Renal cortical epithelial cell (primary cell): ENCODE measurements at regions not wholly inside any gene's neighbourhood (a gene's known extent, or its start where the extent isn't known, plus 50 kb on each side); places are given as distances from the start of the nearest gene placed in this dataset.
A peak's percentile ranks its signal among the peaks of the same experiment; 100 is the strongest.
"Not testable (repeated sequence)": the region's sequence is repeated elsewhere in the genome, so short reads cannot be mapped to it uniquely, and the experiment has no call there.

ENCODE experiments used
- DNase-seq: peaks from one replicate; pipeline ENCODE4 v3.0.0-alpha.2; 2011; ENCODE audit warnings: low read depth

GRCh38 chr9:78438211-78438610 lies 141.3 kb downstream of the PSAT1 start:
- DNase-seq, result peak; percentile 9

DNA sequence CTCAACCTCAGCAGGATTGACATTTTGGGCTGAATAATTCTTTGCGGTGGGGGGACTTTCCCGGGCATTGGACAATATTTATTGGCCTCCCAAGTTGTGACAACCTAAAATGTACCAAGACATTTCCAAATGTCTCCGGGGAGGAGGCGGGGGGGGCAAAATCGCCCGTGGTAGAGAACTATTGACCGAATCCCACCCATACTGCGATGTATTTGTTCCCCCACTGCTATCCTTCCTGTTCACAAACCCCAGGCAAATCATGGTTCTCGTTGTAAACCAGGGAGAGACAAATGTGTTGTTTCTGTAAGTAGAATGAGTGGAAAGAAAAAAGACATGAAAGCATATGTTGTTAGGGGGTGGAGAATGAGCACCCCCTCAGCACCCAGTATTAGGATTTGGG lies 141.9 kb downstream of the PSAT1 start:
- DNase-seq, result no peak

DNA sequence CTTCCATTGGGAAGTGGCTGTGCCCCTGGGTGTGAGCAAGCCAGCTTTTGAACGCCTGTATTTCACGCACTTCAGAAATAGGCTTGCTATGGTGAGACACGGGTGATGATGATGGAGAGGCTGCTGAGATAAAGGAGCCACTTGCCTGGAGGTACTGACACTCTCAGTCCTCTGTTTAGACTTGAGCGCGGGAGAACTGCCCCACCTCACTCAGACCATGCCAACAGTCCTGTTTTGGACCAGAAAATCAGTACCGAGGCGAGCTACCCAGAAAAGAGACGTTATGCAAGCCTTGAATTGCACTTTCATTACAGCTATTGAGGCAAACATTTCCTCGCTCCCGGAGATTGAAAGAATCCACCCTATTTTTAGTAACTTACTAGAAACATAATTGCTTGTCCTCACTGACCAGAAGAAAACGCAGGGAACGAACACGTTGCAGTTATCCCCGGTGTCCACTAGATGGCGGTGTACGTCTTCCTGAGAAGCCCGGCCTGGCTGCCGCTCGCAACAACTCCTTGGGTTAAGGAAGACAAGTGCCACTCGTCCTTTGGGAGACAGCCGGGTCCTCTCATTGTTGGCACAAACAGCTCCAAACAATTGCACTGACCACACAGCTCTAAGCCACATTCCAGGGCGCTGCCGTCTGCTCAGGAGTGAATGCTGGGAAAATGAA lies 142.4 kb downstream of the PSAT1 start:
- DNase-seq, result peak; percentile 72

- no peak for DNase-seq
Measured at GRCh38 chr9:78439866-78440830, 143.2 kb downstream of the PSAT1 start.

- DNase-seq, result no peak
Measured at GRCh38 chr9:78441396-78441795, 144.5 kb downstream of the PSAT1 start.

DNA sequence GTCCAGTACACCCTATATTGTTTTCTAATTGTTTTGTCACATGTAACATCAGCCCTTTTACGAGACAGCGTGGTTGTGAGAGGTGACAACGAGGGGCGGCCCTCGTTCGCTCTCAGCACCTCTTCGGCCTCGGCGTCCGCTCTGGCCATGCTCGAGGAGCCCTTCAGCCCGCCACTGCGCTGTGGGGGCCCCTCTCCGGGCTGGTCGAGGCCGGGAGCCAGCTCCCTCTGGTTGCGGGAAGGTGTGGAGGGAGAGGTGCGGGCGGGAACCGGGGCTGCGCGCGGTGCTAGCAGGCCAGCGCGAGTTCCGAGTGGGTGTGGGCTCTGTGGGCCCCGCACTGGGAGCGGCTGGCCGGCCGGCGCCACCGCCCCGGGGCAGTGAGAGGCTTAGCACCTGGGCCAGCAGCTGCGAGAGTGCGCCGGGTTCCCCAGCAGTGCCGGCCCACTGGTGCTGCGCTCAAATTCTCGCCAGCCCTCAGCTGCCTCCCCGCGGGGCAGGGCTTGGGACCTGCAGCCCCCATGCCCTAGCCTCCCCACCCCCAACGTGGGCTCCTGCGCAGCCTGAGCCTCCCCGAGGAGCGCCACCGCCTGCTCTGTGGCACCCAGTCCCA lies 145.0 kb downstream of the PSAT1 start:
- no peak for DNase-seq

DNA sequence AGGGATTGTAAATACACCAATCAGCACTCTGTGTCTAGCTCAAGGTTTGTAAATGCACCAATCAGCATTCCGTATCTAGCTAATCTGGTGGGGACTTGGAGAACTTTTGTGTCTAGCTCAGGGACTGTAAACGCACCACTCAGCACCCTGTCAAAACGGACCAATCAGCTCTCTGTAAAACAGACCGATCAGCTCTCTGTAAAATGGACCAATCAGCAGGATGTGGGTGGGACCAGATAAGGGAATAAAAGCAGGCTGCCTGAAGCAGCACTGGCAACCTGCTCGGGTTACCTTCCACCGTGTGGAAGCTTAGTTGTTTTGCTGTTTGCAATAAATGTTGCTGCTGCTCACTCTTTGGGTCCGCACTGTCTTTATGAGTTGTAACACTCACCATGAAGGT lies 145.7 kb downstream of the PSAT1 start:
- not testable (repeated sequence) for DNase-seq

- no peak for DNase-seq
Measured at GRCh38 chr9:78443946-78444345, 147.0 kb downstream of the PSAT1 start.

DNA sequence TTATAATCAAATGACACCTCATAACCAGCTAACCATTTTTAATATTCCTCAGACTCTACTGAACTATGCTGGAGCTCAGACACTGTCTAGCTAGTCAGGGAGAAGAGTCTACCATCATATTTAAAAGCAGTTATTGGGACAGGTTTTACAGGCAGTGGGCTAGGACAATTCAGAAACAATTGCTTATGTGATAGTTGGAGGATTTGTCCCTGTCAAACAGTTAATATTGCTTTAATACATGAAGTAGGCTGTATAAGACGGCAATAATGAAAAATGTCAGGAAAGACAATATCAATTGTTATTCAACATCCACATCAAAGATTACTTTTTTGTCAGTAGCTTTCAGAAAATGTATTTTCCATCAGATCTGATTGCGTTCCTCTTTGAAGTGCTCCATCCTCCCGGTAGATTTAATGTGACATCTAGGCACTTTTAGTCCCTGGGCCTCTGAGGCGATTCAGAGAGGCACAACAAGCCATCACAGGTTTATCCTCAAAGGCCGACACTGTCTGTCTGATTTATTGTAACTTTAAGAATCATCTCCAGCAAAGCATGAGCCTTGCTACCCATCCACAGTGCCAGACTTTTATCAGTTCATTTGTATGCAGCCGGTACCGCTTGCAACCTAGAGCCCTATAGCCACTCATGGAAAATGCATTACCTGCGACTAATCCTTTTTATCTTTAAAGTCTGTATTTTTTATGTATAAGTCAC lies 152.2 kb downstream of the PSAT1 start:
- DNase-seq, result no peak

GRCh38 chr9:78453450-78453849 lies 156.5 kb downstream of the PSAT1 start:
- DNase-seq, result no peak

DNA sequence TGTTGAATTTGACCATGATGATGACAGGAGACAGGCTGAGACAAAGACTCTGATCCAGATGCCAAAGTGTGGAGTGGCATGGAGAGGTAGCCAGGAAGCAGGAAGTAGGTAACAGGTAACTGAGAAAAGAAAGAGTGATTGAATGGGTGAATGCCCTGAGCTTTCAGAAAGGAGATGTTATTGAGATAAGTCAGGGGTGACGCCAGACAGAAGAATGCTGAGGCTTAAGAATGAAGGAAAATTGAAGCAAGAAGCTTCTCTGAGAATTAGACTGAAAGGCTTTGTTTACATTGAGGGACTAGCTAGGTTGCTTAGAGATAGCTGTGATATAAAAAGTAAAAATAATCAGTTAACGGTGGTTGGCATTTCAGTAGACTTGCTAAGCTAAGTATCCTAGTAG lies 165.7 kb downstream of the PSAT1 start:
- DNase-seq, result peak; percentile 39

DNA sequence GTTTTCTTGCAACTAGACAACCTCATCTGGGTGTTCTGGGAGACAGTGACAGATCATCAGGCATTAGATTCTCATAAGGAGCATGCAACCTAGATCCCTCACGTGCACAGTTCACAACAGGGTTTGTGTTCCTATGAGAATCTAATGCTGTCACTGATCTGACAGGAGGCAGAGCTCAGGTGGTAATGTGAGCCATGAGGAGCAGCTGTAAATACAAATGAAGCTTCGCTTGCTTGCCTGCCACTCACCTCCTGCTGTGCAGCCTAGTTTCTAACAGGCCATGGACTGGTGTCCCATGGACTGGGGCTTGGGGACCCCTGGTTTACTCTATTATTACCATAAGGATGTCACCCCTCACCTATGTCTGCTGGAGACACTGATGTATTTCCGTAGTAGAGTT lies 166.8 kb downstream of the PSAT1 start:
- no peak for DNase-seq

DNA sequence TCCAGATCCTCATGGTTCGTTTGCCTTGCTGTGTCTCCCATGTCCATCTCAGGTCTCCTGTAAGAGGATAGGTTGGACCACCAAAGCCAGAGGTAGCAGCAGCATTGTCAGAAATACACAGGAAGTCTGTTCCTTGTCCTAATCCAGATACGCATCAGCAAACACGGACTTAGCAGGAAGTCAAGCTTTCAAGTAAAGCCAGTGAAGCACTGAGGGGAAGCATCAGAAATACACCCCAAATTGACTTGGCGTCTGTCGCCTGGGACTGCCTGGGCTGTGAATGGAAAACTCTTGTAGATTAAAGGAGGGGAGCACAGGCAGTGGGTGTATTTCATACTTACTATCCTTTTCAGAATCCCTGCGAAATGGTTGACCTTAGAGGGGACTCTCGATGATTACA lies 171.3 kb downstream of the PSAT1 start:
- DNase-seq, result no peak

DNA sequence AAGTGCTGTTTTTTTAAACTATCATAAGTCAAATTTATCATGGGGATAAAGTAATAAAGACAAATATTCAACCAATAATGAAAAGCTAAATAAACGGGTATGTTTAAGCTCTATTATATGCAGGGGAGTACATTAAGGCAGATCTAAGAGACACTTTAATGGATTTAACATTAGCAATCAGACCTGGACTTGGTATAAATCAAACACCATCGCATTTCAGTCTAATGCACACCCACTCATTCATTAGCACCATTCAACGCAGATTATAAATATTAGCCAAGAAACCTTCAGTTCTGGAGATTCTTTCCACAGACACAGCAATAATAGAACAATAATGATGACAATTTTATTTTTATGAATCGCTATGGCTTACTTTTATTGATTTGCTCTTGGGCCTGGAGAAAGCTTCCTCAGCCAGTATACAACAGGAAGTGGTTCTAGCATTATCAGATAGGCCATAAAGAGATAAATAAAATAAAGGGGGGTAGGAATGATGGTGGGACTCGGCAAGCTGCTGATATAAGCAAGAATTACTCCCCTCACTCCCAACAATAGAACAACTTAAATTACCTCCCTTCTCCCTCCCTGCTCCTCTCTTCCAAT lies 172.2 kb downstream of the PSAT1 start:
- DNase-seq, result no peak

DNA sequence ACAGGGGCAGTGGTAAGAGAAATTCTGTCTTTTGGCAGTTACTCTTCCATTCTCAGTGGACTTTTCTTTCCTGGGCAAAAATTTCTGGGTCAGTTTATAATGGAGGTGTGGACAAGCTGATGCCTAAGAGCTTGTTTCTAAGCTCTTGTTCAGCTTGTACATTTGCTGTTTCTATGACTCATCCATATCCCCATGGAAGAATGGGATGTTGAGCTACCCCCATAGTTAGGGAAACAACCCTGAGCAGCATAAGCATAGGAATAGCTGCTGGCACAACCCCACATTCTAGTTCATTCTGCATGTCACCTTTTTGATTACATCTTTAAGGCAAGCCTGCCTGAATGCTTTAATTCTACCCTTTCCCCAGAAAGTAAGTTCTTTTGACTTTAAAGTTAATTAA lies 173.3 kb downstream of the PSAT1 start:
- no peak for DNase-seq

DNA sequence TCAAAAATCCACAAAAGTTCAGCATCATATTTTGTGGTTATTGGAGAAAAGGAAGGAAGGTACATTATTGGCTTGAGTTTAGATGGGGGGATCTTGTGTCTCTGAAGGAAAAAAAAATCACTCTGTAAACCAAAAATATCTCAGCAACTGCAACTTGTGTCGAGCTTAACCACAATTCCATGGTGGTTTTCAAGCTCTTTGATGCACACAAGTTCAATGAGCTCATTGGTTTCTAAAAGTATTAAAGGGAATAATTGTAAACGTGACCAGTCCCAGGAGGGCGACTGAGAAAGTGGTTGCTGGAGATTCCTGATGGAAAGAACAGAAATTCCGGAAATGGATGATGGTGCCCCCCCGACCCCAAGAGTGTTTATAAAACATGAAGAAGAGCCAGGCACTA lies 173.8 kb downstream of the PSAT1 start:
- DNase-seq, result no peak

- DNase-seq, result no peak
Measured at GRCh38 chr9:78472111-78472510, 175.2 kb downstream of the PSAT1 start.

DNA sequence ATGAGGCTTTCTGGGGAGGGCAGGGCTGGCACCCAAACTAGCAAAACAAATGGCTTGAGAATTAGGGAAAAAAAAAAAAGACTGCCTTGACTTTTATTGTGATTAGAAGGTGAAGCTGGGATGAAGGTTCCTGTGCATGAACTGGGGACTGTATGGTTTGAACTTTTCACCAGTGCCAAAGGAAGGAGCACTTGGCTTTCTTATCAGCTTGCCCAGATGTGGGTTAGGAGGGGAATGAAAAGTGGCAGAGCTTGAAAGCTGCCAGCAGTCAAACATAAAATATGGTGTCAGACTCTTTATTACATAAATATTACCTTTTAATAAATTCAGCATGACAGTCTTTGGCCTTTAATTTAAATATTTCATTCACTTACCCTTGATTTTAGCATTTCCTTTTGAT lies 182.5 kb downstream of the PSAT1 start:
- no peak for DNase-seq

DNA sequence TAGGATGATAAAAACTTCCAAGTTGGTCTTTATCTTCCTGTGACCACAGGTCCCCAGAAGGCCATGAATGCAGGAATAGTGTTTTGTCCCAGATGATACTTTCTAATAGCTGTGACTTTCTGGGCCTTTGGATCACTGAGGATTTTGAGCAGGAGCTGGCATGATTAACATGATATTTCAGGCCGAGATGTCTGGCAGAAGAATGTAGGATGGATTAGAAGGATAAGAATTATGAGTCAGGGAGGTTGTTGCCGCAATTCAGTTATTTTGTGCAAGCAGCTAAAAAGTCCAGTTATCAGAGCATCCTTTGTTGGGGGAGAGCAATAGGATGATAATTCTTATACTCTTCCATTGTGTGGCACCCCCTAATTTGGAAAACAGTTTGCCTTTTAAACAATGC lies 189.7 kb downstream of the PSAT1 start:
- DNase-seq, result no peak

- DNase-seq, result no peak
Measured at GRCh38 chr9:78490231-78490630, 193.3 kb downstream of the PSAT1 start.

- no peak for DNase-seq
Measured at GRCh38 chr9:78491402-78491801, 194.5 kb downstream of the PSAT1 start.
